IMR-90 (cell line): ENCODE measurements at regions not wholly inside any gene's neighbourhood (a gene's known extent, or its start where the extent isn't known, plus 50 kb on each side); places are given as distances from the start of the nearest gene placed in this dataset.

Experiments
- ATAC-seq: fragments of 200-7000 bp; cut with Tn5 transposase; 2 replicates; pipeline ENCODE4 v1.9.1; 2020; ENCODE audit warnings: low read depth, mild to moderate bottlenecking, moderate library complexity
- BruUV-seq: library from RNA; stranded (reverse); fragments of 400-500 nt; replicated peaks from 2 replicates; lab custom pipeline; 2021; lab: Mats Ljungman, UMichigan
- CTCF ChIA-PET: fragments of 300-600 bp; formaldehyde crosslinking; extraction: SDS; loops from one replicate; lab custom pipeline; 2021; ENCODE audit warnings: antibody characterized with exemption; lab: Yijun Ruan, JAX
- POLR2A ChIA-PET: fragments of 300-600 bp; sonication (Branson Sonifier 250); formaldehyde crosslinking; loops from one replicate; lab custom pipeline; 2022; ENCODE audit warnings: antibody characterized with exemption; ENCODE audit not compliant: unreplicated experiment; lab: Charles Lee
- DNase-seq: peaks from one replicate; pipeline ENCODE4 v3.0.0; 2013
- H2AFZ ChIP-seq: replicated peaks from 2 replicates; pipeline ENCODE3; 2013; ENCODE audit warnings: low read length, mild to moderate bottlenecking; ENCODE audit not compliant: poor library complexity
- H2AK5ac ChIP-seq: 2 replicates; pipeline ENCODE4 v1.6.1; 2013; ENCODE audit warnings: low read depth, low read length, inconsistent platforms
- H2AK9ac ChIP-seq: replicated peaks from 2 replicates; pipeline ENCODE3; 2013; ENCODE audit warnings: mild to moderate bottlenecking, low read depth, low read length, moderate library complexity; ENCODE audit not compliant: poor library complexity
- H2BK120ac ChIP-seq: 2 replicates; pipeline ENCODE4 v1.6.1; 2013; ENCODE audit warnings: low read depth, low read length, inconsistent platforms
- H2BK15ac ChIP-seq: 3 replicates; pipeline ENCODE4 v1.6.1; 2013; ENCODE audit warnings: low read depth, low read length, inconsistent platforms
- H2BK20ac ChIP-seq: 2 replicates; pipeline ENCODE4 v1.6.1; 2013; ENCODE audit warnings: low read depth, mild to moderate bottlenecking, inconsistent platforms, low read length, moderate library complexity
- H2BK5ac ChIP-seq: 2 replicates; pipeline ENCODE4 v1.6.1; 2013; ENCODE audit warnings: mild to moderate bottlenecking, low read depth, low read length, inconsistent platforms; ENCODE audit not compliant: poor library complexity, severe bottlenecking
- H3K14ac ChIP-seq: replicated peaks from 2 replicates; pipeline ENCODE4 v1.6.1; 2013; ENCODE audit warnings: low read depth, low read length, inconsistent platforms
- H3K18ac ChIP-seq: 2 replicates; pipeline ENCODE4 v1.6.1; 2013; ENCODE audit warnings: low read depth, low read length, control low read depth
- H3K23ac ChIP-seq: 2 replicates; pipeline ENCODE4 v1.6.1; 2013; ENCODE audit warnings: low read depth, low read length, inconsistent platforms
- H3K27ac ChIP-seq: 2 replicates; pipeline ENCODE4 v1.5.1; 2013; ENCODE audit warnings: mild to moderate bottlenecking, control low read depth, low read length; ENCODE audit not compliant: insufficient read depth
- H3K27me3 ChIP-seq: 2 replicates; pipeline ENCODE4 v1.6.1; 2013; ENCODE audit warnings: low read length; ENCODE audit not compliant: control insufficient read depth, insufficient read depth
- H3K36me3 ChIP-seq: 2 replicates; pipeline ENCODE4 v1.6.1; 2013; ENCODE audit warnings: low read length, mixed read lengths; ENCODE audit not compliant: control insufficient read depth, insufficient read depth
- H3K4ac ChIP-seq: 2 replicates; pipeline ENCODE4 v1.6.1; 2013; ENCODE audit warnings: low read depth, low read length, inconsistent platforms
- H3K4me1 ChIP-seq: 2 replicates; pipeline ENCODE4 v1.6.1; 2013; ENCODE audit warnings: low read length, mixed read lengths; ENCODE audit not compliant: control insufficient read depth, insufficient read depth
- H3K4me2 ChIP-seq: 2 replicates; pipeline ENCODE4 v1.6.1; 2013; ENCODE audit warnings: low read depth, mild to moderate bottlenecking, control low read depth, low read length, moderate library complexity
- H3K4me3 ChIP-seq: 2 replicates; pipeline ENCODE4 v1.5.1; 2013; ENCODE audit warnings: low read depth, mild to moderate bottlenecking, control low read depth, low read length, moderate library complexity; ENCODE audit not compliant: insufficient read depth
- H3K56ac ChIP-seq: 2 replicates; pipeline ENCODE4 v1.6.1; 2013; ENCODE audit warnings: low read length, inconsistent platforms; ENCODE audit not compliant: insufficient read depth; ENCODE audit errors: extremely low read depth
- H3K79me1 ChIP-seq, 2 experiments: 2 replicates each; pipeline ENCODE4 v1.6.1; 2013; ENCODE audit warnings: low read length in 2 of 2, inconsistent platforms in 1 of 2, low read depth in 1 of 2
- H3K9ac ChIP-seq: 2 replicates; pipeline ENCODE4 v1.6.1; 2013; ENCODE audit warnings: low read depth, low read length, control low read depth
- H3K9me1 ChIP-seq: 2 replicates; pipeline ENCODE4 v1.6.1; 2013; ENCODE audit warnings: low read length, inconsistent platforms; ENCODE audit not compliant: insufficient read depth
- H3K9me3 ChIP-seq: 2 replicates; pipeline ENCODE4 v1.6.1; 2013; ENCODE audit warnings: low read length; ENCODE audit not compliant: control insufficient read depth, insufficient read depth
- H4K20me1 ChIP-seq: 2 replicates; pipeline ENCODE4 v1.6.1; 2013; ENCODE audit warnings: low read length, inconsistent platforms; ENCODE audit not compliant: insufficient read depth
- H4K5ac ChIP-seq: 2 replicates; pipeline ENCODE4 v1.6.1; 2013; ENCODE audit warnings: mild to moderate bottlenecking, low read depth, low read length, control low read depth
- H4K8ac ChIP-seq, 2 experiments: 2 replicates each; pipeline ENCODE4 v1.6.1; 2013; ENCODE audit warnings: low read depth in 2 of 2, low read length in 2 of 2, control low read depth in 1 of 2, inconsistent platforms in 1 of 2
- H4K91ac ChIP-seq: 2 replicates; pipeline ENCODE4 v1.6.1; 2013; ENCODE audit warnings: low read depth, low read length, inconsistent platforms; ENCODE audit not compliant: insufficient read depth
- CEBPB ChIP-seq: IDR thresholded peaks from 2 replicates; pipeline ENCODE4 v1.6.1; 2012; ENCODE audit warnings: low read depth, low read length, improper control_type of control experiment
- CHD1 ChIP-seq: IDR thresholded peaks from 2 replicates; pipeline ENCODE4 v1.6.1; 2012; ENCODE audit warnings: low read depth, low read length, improper control_type of control experiment
- MAFK ChIP-seq: IDR thresholded peaks from 2 replicates; pipeline ENCODE4 v1.6.1; 2012; ENCODE audit warnings: low read depth, low read length, improper control_type of control experiment
- MAZ ChIP-seq: IDR thresholded peaks from 2 replicates; pipeline ENCODE4 v1.6.1; 2012; ENCODE audit warnings: low read depth, mild to moderate bottlenecking, low read length, improper control_type of control experiment, moderate library complexity, borderline replicate concordance
- MXI1 ChIP-seq: IDR thresholded peaks from 2 replicates; pipeline ENCODE4 v1.6.1; 2012; ENCODE audit warnings: low read depth, mild to moderate bottlenecking, low read length, moderate library complexity, borderline replicate concordance
- NFE2L2 ChIP-seq: fragments of 150-350 bp; IDR thresholded peaks from 2 replicates; pipeline ENCODE4 v1.6.1; 2016; ENCODE audit warnings: low read depth, mild to moderate bottlenecking, low read length
- RFX5 ChIP-seq: IDR thresholded peaks from 2 replicates; pipeline ENCODE4 v1.8.0; 2012; ENCODE audit warnings: low read depth, mild to moderate bottlenecking, low read length, moderate library complexity
- WGBS, 2 experiments: methylation state at CpG; one replicate each; pipeline versions ENCODE4 v1.1.5 to v1.1.7; 2013; ENCODE audit warnings: missing lambda C conversion rate in 2 of 2; ENCODE audit not compliant: insufficient read length in 1 of 2; ENCODE audit errors: extremely low coverage in 2 of 2; 5-methylcytosine and 5-hydroxymethylcytosine counted together
- dilution Hi-C: fragments of 300-500 bp; cut with HindIII; formaldehyde crosslinking; loops from one replicate; pipeline ENCODE4 v1.14.3; 2018; ENCODE audit warnings: low sequenced_read_pairs; ENCODE audit not compliant: unreplicated experiment
- in situ Hi-C: fragments of 300-500 bp; cut with MboI; formaldehyde crosslinking; loops from 3 replicates; pipeline ENCODE4 v1.14.3; 2019; ENCODE audit warnings: low sequenced_read_pairs, inconsistent platforms, mixed read lengths
- intact Hi-C: fragments of 100-400 bp; cut with micrococcal nuclease; formaldehyde crosslinking; loops from 2 replicates; pipeline ENCODE4 v1.10.0; 2022
- TF ChIP-seq, protein P1 (sequence below): fragments of 150-350 bp; IDR thresholded peaks from 2 replicates; pipeline ENCODE4 v1.6.1; 2016; ENCODE audit warnings: low read depth, mild to moderate bottlenecking, low read length, moderate library complexity, borderline replicate concordance
- TF ChIP-seq, protein P2 (sequence below): fragments of 150-350 bp; IDR thresholded peaks from 2 replicates; pipeline ENCODE4 v1.6.1; 2017; ENCODE audit warnings: mild to moderate bottlenecking, antibody characterized with exemption, low read length, low read depth
- TF ChIP-seq, protein P3 (sequence below): conservative IDR thresholded peaks from 2 replicates; pipeline ENCODE4 v1.5.1; 2012; ENCODE audit warnings: mild to moderate bottlenecking, low read depth, low read length, improper control_type of control experiment

DNA sequence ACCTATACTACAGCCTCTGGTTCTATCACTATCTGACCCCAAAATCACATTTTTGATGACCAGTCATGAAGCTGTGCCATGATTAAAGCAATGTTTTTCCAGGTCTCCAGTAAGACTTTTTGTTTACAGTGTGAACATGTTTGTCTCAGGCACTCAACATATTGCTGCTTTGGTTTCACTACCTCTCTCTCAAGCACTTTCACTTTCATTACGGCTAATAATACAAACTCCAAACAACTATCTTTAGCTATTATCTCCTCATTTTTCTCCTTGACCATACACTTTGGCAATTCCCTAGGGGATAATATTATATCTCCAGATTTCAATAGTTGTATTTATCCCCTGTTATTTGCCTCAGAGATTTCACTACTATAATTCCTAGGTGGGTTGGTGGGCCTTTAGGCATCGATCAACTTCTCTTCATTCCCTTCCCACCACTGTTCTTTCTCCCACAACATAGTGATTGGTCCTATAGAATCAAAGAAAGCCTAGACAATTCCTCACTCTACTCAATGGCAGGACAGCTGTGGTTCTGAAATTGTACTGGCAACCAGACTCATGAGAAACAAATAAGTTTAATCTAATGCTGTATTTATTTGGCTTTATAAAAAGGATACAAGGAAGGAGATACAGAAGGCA, 261.4 kb upstream of the ZWINT start:
- no TSS peak for BruUV-seq
- H2AK9ac ChIP-seq, result no peak overlapping the region
- H3K4me3 ChIP-seq, result no peak overlapping the region
- H4K8ac ChIP-seq, result no peak overlapping the region
- H3K9me1 ChIP-seq, result no peaks in the 10 kb centered on the region
- ChIA-PET CTCF (no interaction called here), POLR2A (no interaction called here)
- H3K4ac ChIP-seq, result no peak overlapping the region
- TF ChIP-seq, protein P1, sequence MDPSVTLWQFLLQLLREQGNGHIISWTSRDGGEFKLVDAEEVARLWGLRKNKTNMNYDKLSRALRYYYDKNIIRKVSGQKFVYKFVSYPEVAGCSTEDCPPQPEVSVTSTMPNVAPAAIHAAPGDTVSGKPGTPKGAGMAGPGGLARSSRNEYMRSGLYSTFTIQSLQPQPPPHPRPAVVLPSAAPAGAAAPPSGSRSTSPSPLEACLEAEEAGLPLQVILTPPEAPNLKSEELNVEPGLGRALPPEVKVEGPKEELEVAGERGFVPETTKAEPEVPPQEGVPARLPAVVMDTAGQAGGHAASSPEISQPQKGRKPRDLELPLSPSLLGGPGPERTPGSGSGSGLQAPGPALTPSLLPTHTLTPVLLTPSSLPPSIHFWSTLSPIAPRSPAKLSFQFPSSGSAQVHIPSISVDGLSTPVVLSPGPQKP, result no peak
- TF ChIP-seq MXI1, result no peak
- TF ChIP-seq, protein P2, sequence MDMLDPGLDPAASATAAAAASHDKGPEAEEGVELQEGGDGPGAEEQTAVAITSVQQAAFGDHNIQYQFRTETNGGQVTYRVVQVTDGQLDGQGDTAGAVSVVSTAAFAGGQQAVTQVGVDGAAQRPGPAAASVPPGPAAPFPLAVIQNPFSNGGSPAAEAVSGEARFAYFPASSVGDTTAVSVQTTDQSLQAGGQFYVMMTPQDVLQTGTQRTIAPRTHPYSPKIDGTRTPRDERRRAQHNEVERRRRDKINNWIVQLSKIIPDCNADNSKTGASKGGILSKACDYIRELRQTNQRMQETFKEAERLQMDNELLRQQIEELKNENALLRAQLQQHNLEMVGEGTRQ, result no peak
- TF ChIP-seq CHD1, result no peak
- no peak for TF ChIP-seq CEBPB
- no peak for TF ChIP-seq MAFK
- TF ChIP-seq MAZ, result no peak
- TF ChIP-seq RFX5, result no peak
- TF ChIP-seq, protein P3, sequence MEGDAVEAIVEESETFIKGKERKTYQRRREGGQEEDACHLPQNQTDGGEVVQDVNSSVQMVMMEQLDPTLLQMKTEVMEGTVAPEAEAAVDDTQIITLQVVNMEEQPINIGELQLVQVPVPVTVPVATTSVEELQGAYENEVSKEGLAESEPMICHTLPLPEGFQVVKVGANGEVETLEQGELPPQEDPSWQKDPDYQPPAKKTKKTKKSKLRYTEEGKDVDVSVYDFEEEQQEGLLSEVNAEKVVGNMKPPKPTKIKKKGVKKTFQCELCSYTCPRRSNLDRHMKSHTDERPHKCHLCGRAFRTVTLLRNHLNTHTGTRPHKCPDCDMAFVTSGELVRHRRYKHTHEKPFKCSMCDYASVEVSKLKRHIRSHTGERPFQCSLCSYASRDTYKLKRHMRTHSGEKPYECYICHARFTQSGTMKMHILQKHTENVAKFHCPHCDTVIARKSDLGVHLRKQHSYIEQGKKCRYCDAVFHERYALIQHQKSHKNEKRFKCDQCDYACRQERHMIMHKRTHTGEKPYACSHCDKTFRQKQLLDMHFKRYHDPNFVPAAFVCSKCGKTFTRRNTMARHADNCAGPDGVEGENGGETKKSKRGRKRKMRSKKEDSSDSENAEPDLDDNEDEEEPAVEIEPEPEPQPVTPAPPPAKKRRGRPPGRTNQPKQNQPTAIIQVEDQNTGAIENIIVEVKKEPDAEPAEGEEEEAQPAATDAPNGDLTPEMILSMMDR, result no peak
- no peak for TF ChIP-seq NFE2L2
- H2AK5ac ChIP-seq, result no peak overlapping the region
- no peak overlapping the region for H3K4me2 ChIP-seq
- no peaks in the 10 kb centered on the region for H3K79me1 ChIP-seq
- H2AFZ ChIP-seq, result no peak overlapping the region
- H3K27ac ChIP-seq, result no peak overlapping the region
- H3K4me1 ChIP-seq, result no peaks in the 10 kb centered on the region
- no peak for DNase-seq
- no peak overlapping the region for H2BK5ac ChIP-seq
- no peak overlapping the region for H3K56ac ChIP-seq
- no peaks in the 10 kb centered on the region for H4K20me1 ChIP-seq
- H3K36me3 ChIP-seq, result no peaks in the 10 kb centered on the region
- in situ Hi-C loops (no loop called here), dilution Hi-C loops (no loop called here), intact Hi-C loops (no loop called here)
- no CpG with 5 or more reads among the region's 2 CpGs for WGBS, 2 experiments
- no peak overlapping the region for H4K5ac ChIP-seq
- H3K9ac ChIP-seq, result no peak overlapping the region
- H4K91ac ChIP-seq, result no peak overlapping the region
- H3K14ac ChIP-seq, result no peak overlapping the region
- H2BK15ac ChIP-seq, result no peak overlapping the region
- H3K9me3 ChIP-seq, result peaks cover 7% of the 10 kb centered on the region
- no peak overlapping the region for H2BK120ac ChIP-seq
- H3K23ac ChIP-seq, result no peak overlapping the region
- H3K18ac ChIP-seq, result no peak overlapping the region
- no peak for ATAC-seq
- no peaks in the 10 kb centered on the region for H3K27me3 ChIP-seq
- no peak overlapping the region for H2BK20ac ChIP-seq
